ENCODE measurements at regions not wholly inside any gene's neighbourhood (a gene's known extent, or its start where the extent isn't known, plus 50 kb on each side); places are given as distances from the start of the nearest gene placed in this dataset.

DNA sequence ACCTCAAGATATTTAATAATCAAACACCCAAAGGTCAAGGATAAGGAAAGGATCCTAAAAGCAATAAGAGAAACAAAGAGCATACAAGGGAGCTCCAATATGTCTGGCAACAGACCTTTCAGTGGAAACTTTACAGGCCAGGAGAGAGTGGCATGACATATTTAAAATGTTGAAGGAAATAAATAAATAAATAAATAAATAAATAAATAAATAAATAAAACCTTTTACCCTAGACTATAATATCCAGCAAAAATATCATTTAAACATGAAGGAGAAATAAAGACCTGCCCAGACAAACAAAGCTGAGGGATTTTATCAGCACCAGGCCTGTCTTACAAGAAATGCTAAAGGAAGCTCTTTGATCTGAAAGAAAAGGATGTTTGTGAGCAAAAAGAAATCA lies 367.8 kb upstream of the PBX1 start:
- H3K36me3 ChIP-seq, result no peaks in the 10 kb centered on the region
- TF ChIP-seq POLR2A (IDR thresholded peaks at IDR 0.05), result no peak
- TF ChIP-seq, protein P1, sequence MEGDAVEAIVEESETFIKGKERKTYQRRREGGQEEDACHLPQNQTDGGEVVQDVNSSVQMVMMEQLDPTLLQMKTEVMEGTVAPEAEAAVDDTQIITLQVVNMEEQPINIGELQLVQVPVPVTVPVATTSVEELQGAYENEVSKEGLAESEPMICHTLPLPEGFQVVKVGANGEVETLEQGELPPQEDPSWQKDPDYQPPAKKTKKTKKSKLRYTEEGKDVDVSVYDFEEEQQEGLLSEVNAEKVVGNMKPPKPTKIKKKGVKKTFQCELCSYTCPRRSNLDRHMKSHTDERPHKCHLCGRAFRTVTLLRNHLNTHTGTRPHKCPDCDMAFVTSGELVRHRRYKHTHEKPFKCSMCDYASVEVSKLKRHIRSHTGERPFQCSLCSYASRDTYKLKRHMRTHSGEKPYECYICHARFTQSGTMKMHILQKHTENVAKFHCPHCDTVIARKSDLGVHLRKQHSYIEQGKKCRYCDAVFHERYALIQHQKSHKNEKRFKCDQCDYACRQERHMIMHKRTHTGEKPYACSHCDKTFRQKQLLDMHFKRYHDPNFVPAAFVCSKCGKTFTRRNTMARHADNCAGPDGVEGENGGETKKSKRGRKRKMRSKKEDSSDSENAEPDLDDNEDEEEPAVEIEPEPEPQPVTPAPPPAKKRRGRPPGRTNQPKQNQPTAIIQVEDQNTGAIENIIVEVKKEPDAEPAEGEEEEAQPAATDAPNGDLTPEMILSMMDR (IDR thresholded peaks at IDR 0.05), result no peak
- H3K4me1 ChIP-seq, result no peaks in the 10 kb centered on the region
- no peak overlapping the region for H3K27ac ChIP-seq
- H3K4me3 ChIP-seq, result no peak overlapping the region
- H3K9me3 ChIP-seq, result no peaks in the 10 kb centered on the region
- H3K27me3 ChIP-seq, result no peaks in the 10 kb centered on the region
- no peak for DNase-seq

DNA sequence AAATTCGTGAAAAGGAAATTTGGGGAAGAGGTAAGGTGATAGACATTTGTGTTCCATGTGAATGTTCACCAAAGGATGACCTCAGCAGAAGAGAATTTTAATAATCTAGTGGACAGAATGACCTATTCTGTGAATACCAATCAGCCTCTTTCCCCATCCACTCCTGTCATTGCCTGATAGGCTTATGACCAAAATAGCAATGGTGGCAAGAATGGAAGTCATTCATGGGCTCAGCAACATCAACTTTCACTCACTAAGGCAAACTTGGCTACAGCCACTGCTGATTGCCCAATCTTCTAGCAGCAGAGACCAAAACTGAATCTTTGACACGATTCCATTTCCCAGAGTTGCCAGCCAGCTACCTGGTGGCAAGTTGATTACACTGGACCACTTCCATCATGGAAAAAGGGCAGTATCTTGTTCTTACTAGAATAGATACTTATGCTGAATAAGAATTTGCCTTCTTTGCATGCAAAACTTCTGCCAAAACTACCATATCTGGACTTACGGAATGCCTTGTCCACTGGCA lies 348.7 kb upstream of the PBX1 start:
- Histone ChIP-seq H3K9me3 (no peaks in the 10 kb centered on the region), H3K27me3 (no peaks in the 10 kb centered on the region), H3K27ac (no peak overlapping the region), H3K4me1 (no peaks in the 10 kb centered on the region), H3K4me3 (no peak overlapping the region), H3K36me3 (no peaks in the 10 kb centered on the region)
- no peak for DNase-seq
- TF ChIP-seq, protein P1 (IDR thresholded peaks at IDR 0.05), result no peak
- TF ChIP-seq POLR2A (IDR thresholded peaks at IDR 0.05), result no peak

GRCh38 chr1:164223378-164223777 lies 335.6 kb upstream of the PBX1 start:
- H3K4me1 ChIP-seq, result no peaks in the 10 kb centered on the region
- H3K4me3 ChIP-seq, result no peak overlapping the region
- no peaks in the 10 kb centered on the region for H3K9me3 ChIP-seq
- no peaks in the 10 kb centered on the region for H3K36me3 ChIP-seq
- H3K27ac ChIP-seq, result no peak overlapping the region
- no peak for DNase-seq
- no peaks in the 10 kb centered on the region for H3K27me3 ChIP-seq
- TF ChIP-seq, protein P1 (IDR thresholded peaks at IDR 0.05), result no peak
- TF ChIP-seq POLR2A (IDR thresholded peaks at IDR 0.05), result no peak

DNA sequence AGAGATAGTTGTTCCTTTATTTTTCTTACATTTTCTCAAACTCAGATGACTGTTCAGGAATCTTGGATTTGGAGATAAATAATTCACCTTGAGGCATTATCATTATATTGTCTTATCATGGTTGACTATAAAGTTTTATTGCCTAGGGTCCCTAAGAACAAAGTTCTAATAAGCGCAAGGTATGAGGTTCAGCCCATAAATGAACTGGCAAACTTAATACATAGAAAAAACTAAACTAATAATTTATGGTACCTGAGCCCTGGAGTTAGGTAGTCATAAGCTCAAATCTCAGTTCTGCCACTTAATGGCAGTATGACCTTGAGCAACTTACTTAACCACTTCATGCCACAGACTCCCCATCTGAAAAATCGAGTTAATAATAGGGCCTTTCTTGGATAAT lies 334.0 kb upstream of the PBX1 start:
- TF ChIP-seq, protein P1 (IDR thresholded peaks at IDR 0.05), result no peak
- TF ChIP-seq POLR2A (IDR thresholded peaks at IDR 0.05), result no peak
- Histone ChIP-seq H3K9me3 (no peaks in the 10 kb centered on the region), H3K4me3 (no peak overlapping the region), H3K36me3 (no peaks in the 10 kb centered on the region), H3K27me3 (no peaks in the 10 kb centered on the region), H3K27ac (no peak overlapping the region), H3K4me1 (no peaks in the 10 kb centered on the region)
- DNase-seq, result no peak

GRCh38 chr1:164226977-164227376 lies 332.0 kb upstream of the PBX1 start:
- Histone ChIP-seq H3K4me1 (no peaks in the 10 kb centered on the region), H3K9me3 (no peaks in the 10 kb centered on the region), H3K27me3 (no peaks in the 10 kb centered on the region), H3K27ac (no peak overlapping the region), H3K36me3 (no peaks in the 10 kb centered on the region), H3K4me3 (no peak overlapping the region)
- no peak for TF ChIP-seq POLR2A (IDR thresholded peaks at IDR 0.05)
- TF ChIP-seq, protein P1 (IDR thresholded peaks at IDR 0.05), result no peak
- no peak for DNase-seq

- Histone ChIP-seq H3K27ac (no peak overlapping the region), H3K4me3 (no peak overlapping the region)
Measured at GRCh38 chr1:164228928-164229327, 330.1 kb upstream of the PBX1 start.

More at GRCh38 chr1:164228928-164229327, 330.1 kb upstream of the PBX1 start:
- Histone ChIP-seq H3K36me3 (no peaks in the 10 kb centered on the region), H3K27me3 (no peaks in the 10 kb centered on the region), H3K4me1 (no peaks in the 10 kb centered on the region), H3K9me3 (no peaks in the 10 kb centered on the region)
- DNase-seq, result no peak
- TF ChIP-seq, protein P1 (IDR thresholded peaks at IDR 0.05), result no peak
- TF ChIP-seq POLR2A (IDR thresholded peaks at IDR 0.05), result no peak

Measured in Peyer's patch (tissue), 4 donors.